GM19328 (cell line): ENCODE measurements at regions not wholly inside any gene's neighbourhood (a gene's known extent, or its start where the extent isn't known, plus 50 kb on each side); places are given as distances from the start of the nearest gene placed in this dataset.
"Not testable (repeated sequence)": the region's sequence is repeated elsewhere in the genome, so short reads cannot be mapped to it uniquely, and the experiment has no call there.

Experiments
- ATAC-seq: cut with Tn5 transposase; IDR thresholded peaks from one replicate; pipeline ENCODE4 v1.9.1; 2021; ENCODE audit warnings: mild to moderate bottlenecking, moderate library complexity; ENCODE audit not compliant: unreplicated experiment

DNA sequence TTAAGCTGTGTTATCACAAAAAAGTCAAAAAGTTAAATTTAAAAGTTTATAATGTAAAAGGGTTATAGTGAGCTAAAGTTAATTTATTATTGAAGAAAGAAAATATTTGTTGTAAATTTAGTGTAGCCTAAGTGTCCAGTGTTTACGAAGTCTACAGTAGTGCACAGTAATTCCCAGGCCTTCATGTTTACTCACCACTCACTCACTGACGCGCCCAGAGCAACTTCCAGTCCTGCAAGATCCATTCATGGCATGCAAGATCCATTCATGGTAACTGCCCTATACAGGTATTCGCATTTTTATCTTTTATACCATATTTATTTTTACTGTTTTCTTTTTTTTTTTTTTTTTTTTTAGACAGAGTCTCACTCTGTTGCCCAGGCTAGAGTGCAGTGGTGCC, 69.5 kb downstream of the TPRA1 start:
- no peak for ATAC-seq

DNA sequence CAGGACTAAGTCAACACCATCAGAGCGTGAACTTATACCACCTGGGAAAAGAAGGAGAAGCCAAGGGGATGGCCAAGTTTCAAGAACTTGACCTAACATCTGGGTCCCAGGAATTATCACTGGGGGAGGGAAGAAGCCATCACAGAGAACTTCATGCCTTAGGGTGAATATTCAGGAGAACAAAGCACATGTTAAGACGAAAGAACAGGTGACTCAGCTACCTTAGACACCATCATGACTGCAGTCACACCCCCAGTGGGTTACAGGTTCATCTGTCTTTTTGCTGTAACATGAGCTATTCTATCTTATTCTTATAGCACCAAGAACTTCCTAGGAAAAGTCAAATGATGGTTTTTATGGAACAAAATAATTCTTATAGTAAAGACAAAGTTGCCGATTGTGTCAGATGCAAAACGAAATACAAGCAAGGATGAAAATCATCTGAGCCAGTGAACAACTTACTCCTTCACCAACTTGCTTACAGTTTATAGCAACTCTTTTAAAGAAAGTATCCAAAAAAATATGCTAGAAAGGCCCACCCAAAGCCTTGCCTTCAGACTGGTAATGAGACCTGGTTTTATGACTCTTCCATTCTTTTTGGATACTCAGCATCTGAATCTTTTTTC, 72.0 kb downstream of the TPRA1 start:
- no peak for ATAC-seq

DNA sequence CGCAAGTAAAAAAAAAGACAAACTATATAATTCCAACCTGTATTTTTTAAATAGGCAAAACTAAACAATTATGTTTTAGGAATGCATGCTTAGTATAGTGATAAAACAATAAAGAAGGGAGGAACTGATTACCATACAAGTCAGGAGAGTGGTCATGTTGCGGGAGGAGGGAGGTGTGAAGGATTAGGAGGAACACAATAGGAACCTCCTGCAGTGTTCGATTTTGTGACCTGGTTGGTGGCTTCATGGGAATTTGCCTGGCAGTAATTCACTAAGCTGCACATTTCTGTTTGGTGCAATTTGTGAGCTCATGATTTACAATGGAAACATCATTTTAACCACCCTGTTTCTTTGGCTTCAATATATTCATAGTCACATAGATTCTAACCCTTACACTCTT, 78.3 kb downstream of the TPRA1 start:
- no peak for ATAC-seq

GRCh38 chr3:127501177-127501576, 89.4 kb downstream of the TPRA1 start:
- ATAC-seq, result no peak

DNA sequence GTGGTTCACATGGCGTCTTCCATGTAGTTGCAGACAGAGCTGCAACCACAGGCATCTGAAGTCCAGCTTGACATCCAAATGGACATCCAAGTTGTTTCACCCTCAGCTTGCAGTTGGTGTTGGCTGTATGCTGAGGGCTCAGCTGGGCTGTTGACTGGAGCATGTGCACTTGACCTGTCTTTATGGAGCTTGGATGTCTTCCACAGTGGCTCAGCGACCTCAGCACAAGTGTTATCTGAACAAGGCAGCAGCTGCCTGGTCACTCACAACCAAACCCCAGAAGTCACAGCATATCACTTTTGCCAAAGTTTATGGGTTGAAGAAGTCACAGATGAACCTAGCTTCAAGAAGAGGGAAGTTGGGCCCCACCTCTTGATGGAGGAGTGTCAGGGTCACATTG, 92.9 kb downstream of the TPRA1 start:
- no peak for ATAC-seq

- no peak for ATAC-seq
These were observed 93.4 kb downstream of the TPRA1 start for GRCh38 chr3:127497166-127497565.

- no peak for ATAC-seq
These were observed 94.5 kb downstream of the TPRA1 start for GRCh38 chr3:127495821-127496655.

DNA sequence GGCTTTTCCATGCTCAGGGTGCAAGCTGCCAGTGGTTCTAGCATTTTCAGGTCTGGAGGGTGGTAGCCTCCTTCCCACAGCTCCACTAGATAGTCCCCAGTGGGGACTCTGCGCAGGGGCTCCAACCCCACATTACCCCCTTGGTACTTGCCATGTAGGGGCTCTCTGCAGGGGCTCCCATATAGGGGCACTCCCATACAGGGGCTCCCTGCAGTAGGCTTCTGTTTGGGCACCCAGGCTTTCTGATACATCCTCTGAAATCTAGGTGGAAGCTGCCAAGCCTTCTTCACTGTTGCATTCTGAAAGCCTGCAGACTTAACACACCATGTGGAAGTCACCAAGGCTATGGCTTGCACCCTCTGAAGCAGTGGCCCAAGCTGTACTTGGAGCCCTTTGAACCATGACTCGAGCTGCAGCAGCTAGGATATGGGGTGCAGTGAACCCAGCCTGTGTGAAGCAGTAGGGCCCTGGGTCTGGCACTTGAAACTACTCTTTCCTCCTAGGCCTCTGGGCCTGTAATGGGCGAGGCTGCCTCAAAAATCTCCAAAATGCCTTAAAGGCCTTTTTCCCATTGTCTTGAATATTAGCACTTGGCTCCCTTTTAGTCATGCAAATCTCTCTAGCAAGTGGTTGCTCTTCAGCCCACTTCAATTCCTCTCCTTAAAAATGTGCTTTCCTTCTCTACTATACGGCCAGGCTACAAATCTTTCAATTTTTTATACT, 96.4 kb downstream of the TPRA1 start:
- ATAC-seq, result no peak

- ATAC-seq, result no peak
These were observed 98.1 kb downstream of the TPRA1 start for GRCh38 chr3:127492426-127492825.

GRCh38 chr3:127491909-127492308, 98.6 kb downstream of the TPRA1 start:
- ATAC-seq, result no peak

DNA sequence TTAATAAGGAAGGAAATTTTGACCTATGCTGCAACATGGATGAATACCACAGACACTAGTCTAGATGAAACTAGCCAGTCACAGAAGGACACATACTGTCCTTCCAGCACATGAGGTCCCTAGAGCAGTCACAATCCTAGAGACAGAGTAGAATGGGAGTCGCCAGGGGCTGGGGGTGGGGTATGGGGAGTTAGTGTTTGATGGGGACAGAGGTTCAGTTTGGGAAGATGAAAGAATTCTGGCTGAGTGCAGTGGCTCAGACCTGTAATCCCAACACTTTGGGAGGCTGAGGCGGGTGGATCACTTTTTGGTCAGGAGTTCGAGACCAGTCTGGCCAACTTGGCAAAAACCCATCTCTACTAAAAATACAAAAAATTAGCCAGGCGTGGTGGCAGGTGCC, 99.2 kb downstream of the TPRA1 start:
- ATAC-seq, result no peak

- ATAC-seq, result not testable (repeated sequence)
These were observed 99.6 kb downstream of the TPRA1 start for GRCh38 chr3:127491024-127491305.

GRCh38 chr3:127490271-127491023, 100.1 kb downstream of the TPRA1 start:
- ATAC-seq, result no peak

DNA sequence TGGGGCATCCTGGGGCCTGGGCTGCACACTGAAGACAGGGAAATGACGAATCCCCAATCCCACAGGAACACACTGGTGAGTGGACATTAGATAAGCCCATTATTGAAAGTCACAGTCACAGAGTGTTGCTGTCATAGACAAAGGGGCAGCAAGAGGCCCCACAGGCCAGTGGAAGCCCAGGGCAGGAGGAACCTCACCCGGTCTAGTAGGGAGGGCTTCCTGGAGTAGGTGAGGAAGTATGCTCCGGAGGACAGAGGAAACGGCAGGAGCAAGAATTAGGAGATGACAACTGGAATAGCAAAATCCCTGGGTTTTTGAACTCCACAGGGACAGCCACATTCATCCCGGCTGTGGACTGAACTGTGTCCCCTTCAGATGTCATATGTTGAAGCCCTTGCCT, 101.2 kb downstream of the TPRA1 start:
- no peak for ATAC-seq

DNA sequence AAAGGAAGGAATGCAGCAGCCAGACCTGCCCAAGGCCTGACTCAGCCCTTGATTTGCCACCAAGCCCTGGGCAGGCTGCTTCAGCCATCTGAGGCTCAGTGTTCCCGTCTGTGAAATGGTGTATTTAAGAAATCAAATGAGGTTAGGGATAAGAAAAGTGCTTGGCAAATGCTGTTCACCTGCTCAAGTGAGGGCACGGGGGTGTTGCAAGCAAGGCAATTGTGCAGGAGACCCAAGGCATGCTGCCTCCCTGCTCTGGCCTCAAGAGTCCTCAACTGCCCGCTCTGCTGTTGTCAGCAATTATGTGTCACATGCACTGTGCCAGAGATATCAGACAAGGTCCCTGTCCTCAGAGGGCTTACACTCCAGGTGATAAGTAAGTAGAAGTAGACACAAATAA, 101.8 kb downstream of the TPRA1 start:
- no peak for ATAC-seq

- no peak for ATAC-seq
These were observed 102.3 kb downstream of the TPRA1 start for GRCh38 chr3:127488141-127488672.

- no peak for ATAC-seq
These were observed 103.3 kb downstream of the TPRA1 start for GRCh38 chr3:127487196-127487595.

- no peak for ATAC-seq
These were observed 104.1 kb downstream of the TPRA1 start for GRCh38 chr3:127486321-127486944.

DNA sequence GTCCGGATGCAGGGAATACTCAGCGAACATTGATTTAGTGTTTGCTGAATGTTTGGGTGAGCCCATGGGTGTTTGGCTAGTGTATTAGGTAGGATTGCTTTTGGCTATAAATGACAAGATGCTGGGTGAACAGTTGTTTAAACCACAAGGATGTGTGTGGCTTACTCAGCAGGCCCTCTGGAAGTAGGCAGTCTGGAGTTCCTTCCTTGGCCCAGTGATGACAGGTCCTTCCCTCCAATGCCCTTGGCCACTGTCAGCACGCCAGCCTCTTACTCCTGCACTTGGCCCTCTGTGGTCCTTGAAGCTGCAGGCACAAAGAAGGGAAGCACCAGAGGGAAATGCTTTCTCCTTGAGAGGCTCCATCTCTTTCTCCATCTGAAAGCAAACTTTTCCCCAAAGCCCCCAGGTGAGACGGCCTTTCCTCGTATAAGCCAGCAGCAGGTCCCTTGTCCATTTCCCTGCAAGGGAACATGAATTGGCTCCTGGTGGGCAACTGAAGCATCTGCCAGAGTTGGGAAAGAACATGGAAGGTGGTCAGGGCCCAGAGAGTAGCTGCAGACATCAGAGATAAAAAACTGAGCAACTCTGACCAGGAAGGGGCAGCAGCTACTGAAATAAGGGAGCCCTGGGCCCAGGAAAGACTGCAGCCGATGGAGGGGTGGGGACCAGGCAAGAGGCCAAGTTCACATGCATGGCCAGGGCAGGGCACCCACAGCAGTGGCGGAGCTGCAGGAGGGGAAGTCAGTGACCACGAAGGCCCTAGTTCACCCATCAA, 105.0 kb downstream of the TPRA1 start:
- no peak for ATAC-seq
